Caco-2 (cell line): ENCODE measurements at regions not wholly inside any gene's neighbourhood (a gene's known extent, or its start where the extent isn't known, plus 50 kb on each side); places are given as distances from the start of the nearest gene placed in this dataset.

Experiments
- BruUV-seq: library from RNA; stranded (reverse); fragments of 400-500 nt; replicated peaks from 2 replicates; lab custom pipeline; 2021; lab: Mats Ljungman, UMichigan
- CTCF ChIA-PET: fragments of 300-600 bp; sonication (Branson Sonifier 250); formaldehyde crosslinking; loops from one replicate; lab custom pipeline; 2022; ENCODE audit warnings: antibody characterized with exemption; lab: Charles Lee
- POLR2A ChIA-PET: fragments of 300-600 bp; sonication (Branson Sonifier 250); formaldehyde crosslinking; loops from one replicate; lab custom pipeline; 2022; ENCODE audit warnings: antibody characterized with exemption; lab: Charles Lee
- DNase-seq, 2 experiments: peaks; one replicate each; pipeline versions ENCODE4 v3.0.0 to v3.0.0-alpha.2; 2020 to 2022
- H3K27me3 ChIP-seq: replicated peaks from 2 replicates; pipeline ENCODE4 v1.6.0; 2011; ENCODE audit warnings: low read length; ENCODE audit not compliant: control insufficient read depth, insufficient read depth
- H3K36me3 ChIP-seq: 2 replicates; pipeline ENCODE4 v1.5.1; 2011; ENCODE audit warnings: low read length; ENCODE audit not compliant: control insufficient read depth, insufficient read depth
- H3K4me1 ChIP-seq: fragments of 250-450 bp; sonication (Bioruptor Pico); 2 replicates; pipeline ENCODE4 v1.5.1; 2020; ENCODE audit warnings: mild to moderate bottlenecking
- H3K4me3 ChIP-seq: 2 replicates; pipeline ENCODE4 v1.5.1; 2011; ENCODE audit warnings: low read depth, mild to moderate bottlenecking, control low read depth, low read length
- H3K9me3 ChIP-seq: fragments of 250-450 bp; sonication (Bioruptor Pico); 2 replicates; pipeline ENCODE4 v1.5.1; 2020; ENCODE audit warnings: mild to moderate bottlenecking, moderate library complexity
- H3K27ac Mint-ChIP-seq: one replicate; pipeline ENCODE4 v1.8.0; 2022; ENCODE audit warnings: mixed read lengths; ENCODE audit not compliant: unreplicated experiment
- H3K27me3 Mint-ChIP-seq: one replicate; pipeline ENCODE4 v1.8.0; 2022; ENCODE audit warnings: mixed read lengths; ENCODE audit not compliant: insufficient read depth, unreplicated experiment
- H3K36me3 Mint-ChIP-seq: one replicate; pipeline ENCODE4 v1.8.0; 2022; ENCODE audit warnings: mild to moderate bottlenecking, mixed read lengths; ENCODE audit not compliant: insufficient read depth, unreplicated experiment
- H3K4me1 Mint-ChIP-seq: one replicate; pipeline ENCODE4 v1.8.0; 2022; ENCODE audit warnings: low read depth, mixed read lengths; ENCODE audit not compliant: unreplicated experiment
- H3K4me3 Mint-ChIP-seq: one replicate; pipeline ENCODE4 v1.8.0; 2022; ENCODE audit warnings: mild to moderate bottlenecking, moderate library complexity, mixed read lengths; ENCODE audit not compliant: unreplicated experiment
- H3K9me3 Mint-ChIP-seq: one replicate; pipeline ENCODE4 v1.8.0; 2022; ENCODE audit warnings: mixed read lengths; ENCODE audit not compliant: unreplicated experiment
- CTCF ChIP-seq, 2 experiments: fragments of 200-600 bp in 1 of 2; IDR thresholded peaks; 1 replicate in 1 of 2; 2 replicates in 1 of 2; pipeline versions ENCODE4 v1.5.1 to v1.8.0; 2011 to 2022; ENCODE audit warnings: antibody characterized with exemption in 1 of 2, control low read depth in 1 of 2, inconsistent platforms in 1 of 2, low read depth in 1 of 2, low read length in 1 of 2, mild to moderate bottlenecking in 1 of 2, moderate library complexity in 1 of 2; ENCODE audit not compliant: insufficient read depth in 1 of 2, severe bottlenecking in 1 of 2, unreplicated experiment in 1 of 2
- intact Hi-C: fragments of 100-400 bp; cut with micrococcal nuclease; formaldehyde crosslinking; loops from one replicate; pipeline ENCODE4 v1.10.0; 2022; ENCODE audit not compliant: unreplicated experiment

- intact Hi-C loops: no loop called here
- no peak overlapping the region for H3K4me3 ChIP-seq
- H3K27me3 Mint-ChIP-seq: no peaks in the 10 kb centered on the region
- TF ChIP-seq CTCF (IDR thresholded peaks at IDR 0.05; ENCODE audit: insufficient read depth in 1 of 2, low read depth in 1 of 2, low read length in 1 of 2, severe bottlenecking in 1 of 2, unreplicated experiment in 1 of 2): no peak
- no peaks in the 10 kb centered on the region for H3K36me3 ChIP-seq
- H3K36me3 Mint-ChIP-seq: no peaks in the 10 kb centered on the region
- no peak overlapping the region for H3K27ac Mint-ChIP-seq
- POLR2A ChIA-PET: no interaction called here
- CTCF ChIA-PET: no interaction called here
- no peaks in the 10 kb centered on the region for H3K4me1 Mint-ChIP-seq
- no peak overlapping the region for H3K4me3 Mint-ChIP-seq
- BruUV-seq: no TSS peak
- H3K27me3 ChIP-seq: no peaks in the 10 kb centered on the region
- no peaks in the 10 kb centered on the region for H3K9me3 Mint-ChIP-seq
- no peaks in the 10 kb centered on the region for H3K4me1 ChIP-seq
- no peak for DNase-seq
- H3K9me3 ChIP-seq: no peaks in the 10 kb centered on the region
Measured at GRCh38 chr18:24885276-24885675, 424.8 kb downstream of the HRH4 start.

GRCh38 chr18:24894880-24895279 lies 434.4 kb downstream of the HRH4 start:
- ChIA-PET CTCF (no interaction called here), POLR2A (no interaction called here)
- Histone ChIP-seq H3K27me3 (no peaks in the 10 kb centered on the region), H3K4me3 (no peak overlapping the region), H3K36me3 (no peaks in the 10 kb centered on the region), H3K9me3 (no peaks in the 10 kb centered on the region), H3K4me1 (no peaks in the 10 kb centered on the region)
- no peak for DNase-seq
- no peak for TF ChIP-seq CTCF (IDR thresholded peaks at IDR 0.05; ENCODE audit: insufficient read depth in 1 of 2, low read depth in 1 of 2, low read length in 1 of 2, severe bottlenecking in 1 of 2, unreplicated experiment in 1 of 2)
- Mint-ChIP-seq H3K27ac (no peak overlapping the region), H3K9me3 (peaks cover 9% of the 10 kb centered on the region), H3K4me3 (no peak overlapping the region), H3K4me1 (peaks cover 13% of the 10 kb centered on the region), H3K36me3 (no peaks in the 10 kb centered on the region), H3K27me3 (no peaks in the 10 kb centered on the region)
- no TSS peak for BruUV-seq
- intact Hi-C loops: no loop called here

- H3K4me1 Mint-ChIP-seq: peaks cover 13% of the 10 kb centered on the region
- H3K27me3 ChIP-seq: no peaks in the 10 kb centered on the region
- no peaks in the 10 kb centered on the region for H3K36me3 Mint-ChIP-seq
- no peak for DNase-seq
- ChIA-PET POLR2A (no interaction called here), CTCF (no interaction called here)
- no peak overlapping the region for H3K4me3 Mint-ChIP-seq
- H3K4me1 ChIP-seq: no peaks in the 10 kb centered on the region
- H3K27ac Mint-ChIP-seq: no peak overlapping the region
- H3K4me3 ChIP-seq: no peak overlapping the region
- H3K27me3 Mint-ChIP-seq: no peaks in the 10 kb centered on the region
- BruUV-seq: no TSS peak
- intact Hi-C loops: no loop called here
- no peaks in the 10 kb centered on the region for H3K9me3 ChIP-seq
- no peak for TF ChIP-seq CTCF (IDR thresholded peaks at IDR 0.05; ENCODE audit: insufficient read depth in 1 of 2, low read depth in 1 of 2, low read length in 1 of 2, severe bottlenecking in 1 of 2, unreplicated experiment in 1 of 2)
- H3K36me3 ChIP-seq: no peaks in the 10 kb centered on the region
- H3K9me3 Mint-ChIP-seq: peaks cover 19% of the 10 kb centered on the region
Measured at GRCh38 chr18:24897461-24897860, 437.0 kb downstream of the HRH4 start.
